AG04450 (cell line): ENCODE measurements at regions not wholly inside any gene's neighbourhood (a gene's known extent, or its start where the extent isn't known, plus 50 kb on each side); places are given as distances from the start of the nearest gene placed in this dataset.

Experiments
- CTCF ChIA-PET: fragments of 300-600, 350-600 bp; formaldehyde crosslinking; extraction: SDS; loops from one replicate; lab custom pipeline; 2022; ENCODE audit warnings: antibody characterized with exemption, inconsistent platforms; lab: Charles Lee
- POLR2A ChIA-PET: fragments of 350-600 bp; formaldehyde crosslinking; extraction: SDS; loops from one replicate; lab custom pipeline; 2021; ENCODE audit warnings: antibody characterized with exemption, inconsistent platforms; lab: Yijun Ruan, JAX
- DNase-seq: peaks from one replicate; pipeline ENCODE4 v3.0.0-alpha.2; 2011; ENCODE audit warnings: low read depth, low spot score
- H3K27ac ChIP-seq: one replicate; pipeline ENCODE4 v1.5.1; 2012; ENCODE audit warnings: low read depth, low read length, control low read depth
- H3K27me3 ChIP-seq: one replicate; pipeline ENCODE4 v1.6.0; 2012; ENCODE audit warnings: low read length; ENCODE audit not compliant: control insufficient read depth, insufficient read depth
- H3K4me3 ChIP-seq: 2 replicates; pipeline ENCODE4 v1.5.1; 2011; ENCODE audit warnings: mild to moderate bottlenecking, low read depth, low read length, control low read depth
- H3K9me3 ChIP-seq: 2 replicates; pipeline ENCODE4 v1.5.1; 2012; ENCODE audit warnings: low read length; ENCODE audit not compliant: control insufficient read depth, insufficient read depth
- CTCF ChIP-seq: IDR thresholded peaks from 2 replicates; pipeline ENCODE4 v1.5.1; 2011; ENCODE audit warnings: low read depth, low read length, control low read depth, inconsistent platforms

GRCh38 chr21:26747216-26747615 is 98.0 kb downstream of the ADAMTS1 start:
- CTCF ChIA-PET: no interaction called here
- no peak for TF ChIP-seq CTCF
- H3K4me3 ChIP-seq: no peak overlapping the region
- no peak for DNase-seq
- no peaks in the 10 kb centered on the region for H3K27me3 ChIP-seq
- POLR2A ChIA-PET: no interaction called here
- H3K27ac ChIP-seq: no peak overlapping the region
- no peaks in the 10 kb centered on the region for H3K9me3 ChIP-seq

- Histone ChIP-seq H3K4me3 (no peak overlapping the region), H3K27ac (no peak overlapping the region), H3K9me3 (no peaks in the 10 kb centered on the region), H3K27me3 (no peaks in the 10 kb centered on the region)
- CTCF ChIA-PET: interaction anchor here (1.2 kb wide), 1 partner anchor 11 kb away, joined by 4 read pairs; no protein-coding TSS in a partner anchor
- POLR2A ChIA-PET: no interaction called here
- no peak for DNase-seq
- TF ChIP-seq CTCF: no peak
Measured at GRCh38 chr21:26743524-26743923, 101.7 kb downstream of the ADAMTS1 start.

- ChIA-PET CTCF (interaction anchor here (0.8 to 1.2 kb wide), 2 partner anchors 10 to 76 kb away, joined by 3 read pairs; no protein-coding TSS in a partner anchor), POLR2A (no interaction called here)
- no peak for TF ChIP-seq CTCF
- Histone ChIP-seq H3K27me3 (no peaks in the 10 kb centered on the region), H3K27ac (no peak overlapping the region), H3K4me3 (no peak overlapping the region), H3K9me3 (no peaks in the 10 kb centered on the region)
- DNase-seq: no peak
Measured at GRCh38 chr21:26739189-26739588, 106.0 kb downstream of the ADAMTS1 start.

- Histone ChIP-seq H3K9me3 (no peaks in the 10 kb centered on the region), H3K27ac (no peak overlapping the region), H3K27me3 (no peaks in the 10 kb centered on the region), H3K4me3 (no peak overlapping the region)
- POLR2A ChIA-PET: no interaction called here
- TF ChIP-seq CTCF: no peak
- no peak for DNase-seq
- CTCF ChIA-PET: interaction anchor here (1.1 kb wide), 1 partner anchor 20 kb away, joined by 4 read pairs; no protein-coding TSS in a partner anchor
Measured at GRCh38 chr21:26736449-26736848, 108.8 kb downstream of the ADAMTS1 start.

- CTCF ChIA-PET: interaction anchor here (0.6 to 2.6 kb wide), 12 partner anchors 9 to 901 kb away, joined by 3 to 9 read pairs (median 4); no protein-coding TSS in a partner anchor
- Histone ChIP-seq H3K9me3 (no peaks in the 10 kb centered on the region), H3K27ac (no peak overlapping the region), H3K27me3 (no peaks in the 10 kb centered on the region), H3K4me3 (no peak overlapping the region)
- peak; percentile 13 for DNase-seq
- TF ChIP-seq CTCF: peak; percentile 71
- POLR2A ChIA-PET: interaction anchor here (0.8 kb wide), 1 partner anchor 112 kb away, joined by 3 read pairs; no protein-coding TSS in a partner anchor
Measured at GRCh38 chr21:26732432-26733221, 112.6 kb downstream of the ADAMTS1 start.
